Calu3 (cell line): ENCODE measurements at regions not wholly inside any gene's neighbourhood (a gene's known extent, or its start where the extent isn't known, plus 50 kb on each side); places are given as distances from the start of the nearest gene placed in this dataset.

Experiments
- BruUV-seq: library from RNA; stranded (reverse); fragments of 400-500 nt; replicated peaks from 2 replicates; lab custom pipeline; 2021; lab: Mats Ljungman, UMichigan
- CTCF ChIA-PET: fragments of 300-600 bp; sonication (Branson Sonifier 250); formaldehyde crosslinking; loops from one replicate; lab custom pipeline; 2022; ENCODE audit warnings: antibody characterized with exemption; lab: Charles Lee
- DNase-seq: peaks from one replicate; pipeline ENCODE4 v3.0.0; 2022
- H3K27ac Mint-ChIP-seq: one replicate; pipeline ENCODE4 v1.8.0; 2022; ENCODE audit warnings: mixed read lengths; ENCODE audit not compliant: unreplicated experiment
- H3K27me3 Mint-ChIP-seq: one replicate; pipeline ENCODE4 v1.8.0; 2022; ENCODE audit warnings: mixed read lengths; ENCODE audit not compliant: unreplicated experiment
- H3K36me3 Mint-ChIP-seq: one replicate; pipeline ENCODE4 v1.8.0; 2022; ENCODE audit warnings: mild to moderate bottlenecking, moderate library complexity, mixed read lengths; ENCODE audit not compliant: insufficient read depth, unreplicated experiment
- H3K4me1 Mint-ChIP-seq: one replicate; pipeline ENCODE4 v1.8.0; 2022; ENCODE audit warnings: mild to moderate bottlenecking, low read depth, mixed read lengths; ENCODE audit not compliant: unreplicated experiment
- H3K4me3 Mint-ChIP-seq: one replicate; pipeline ENCODE4 v1.8.0; 2022; ENCODE audit warnings: mild to moderate bottlenecking, low read depth, moderate library complexity, mixed read lengths; ENCODE audit not compliant: unreplicated experiment
- H3K9me3 Mint-ChIP-seq: one replicate; pipeline ENCODE4 v1.8.0; 2022; ENCODE audit warnings: low read depth, mixed read lengths; ENCODE audit not compliant: unreplicated experiment
- intact Hi-C: fragments of 100-400 bp; cut with micrococcal nuclease; formaldehyde crosslinking; loops from one replicate; pipeline ENCODE4 v1.10.0; 2022; ENCODE audit not compliant: unreplicated experiment
- TF ChIP-seq, protein P1 (sequence below): fragments of 200-600 bp; IDR thresholded peaks from one replicate; pipeline ENCODE4 v1.8.0; 2022; ENCODE audit warnings: antibody characterized with exemption; ENCODE audit not compliant: unreplicated experiment

DNA sequence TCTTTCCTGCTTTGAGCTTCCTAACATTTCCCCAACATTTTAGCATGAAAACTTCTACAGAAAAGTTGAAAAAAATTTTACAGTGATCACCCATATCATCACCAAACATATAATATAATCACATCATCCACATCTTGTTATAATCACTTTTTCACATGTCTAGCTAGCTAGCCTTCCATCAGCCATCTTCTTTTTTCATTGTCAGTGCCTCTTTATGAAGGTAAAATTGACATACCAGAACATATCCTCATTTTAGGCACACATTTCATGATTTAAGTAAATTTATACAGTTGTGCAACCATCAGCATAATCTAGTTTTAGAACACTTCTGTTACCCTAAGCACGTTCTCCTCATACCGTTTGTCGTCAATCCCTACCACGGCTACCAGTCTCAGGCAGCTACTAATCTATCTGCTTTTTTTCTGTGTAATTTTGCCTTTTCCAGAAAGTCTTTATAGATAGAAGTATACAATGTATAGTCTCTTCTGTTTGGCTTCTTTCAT is 73.7 kb downstream of the VEGFA start:
- no peak overlapping the region for H3K4me3 Mint-ChIP-seq
- no peak overlapping the region for H3K27ac Mint-ChIP-seq
- no peaks in the 10 kb centered on the region for H3K27me3 Mint-ChIP-seq
- H3K36me3 Mint-ChIP-seq: no peaks in the 10 kb centered on the region
- CTCF ChIA-PET: interaction anchor here (0.7 to 1.1 kb wide), 2 partner anchors 12 to 19 kb away, joined by 3 to 4 read pairs; no protein-coding TSS in a partner anchor
- intact Hi-C loops: no loop called here
- peaks cover 21% of the 10 kb centered on the region for H3K4me1 Mint-ChIP-seq
- TF ChIP-seq, protein P1, sequence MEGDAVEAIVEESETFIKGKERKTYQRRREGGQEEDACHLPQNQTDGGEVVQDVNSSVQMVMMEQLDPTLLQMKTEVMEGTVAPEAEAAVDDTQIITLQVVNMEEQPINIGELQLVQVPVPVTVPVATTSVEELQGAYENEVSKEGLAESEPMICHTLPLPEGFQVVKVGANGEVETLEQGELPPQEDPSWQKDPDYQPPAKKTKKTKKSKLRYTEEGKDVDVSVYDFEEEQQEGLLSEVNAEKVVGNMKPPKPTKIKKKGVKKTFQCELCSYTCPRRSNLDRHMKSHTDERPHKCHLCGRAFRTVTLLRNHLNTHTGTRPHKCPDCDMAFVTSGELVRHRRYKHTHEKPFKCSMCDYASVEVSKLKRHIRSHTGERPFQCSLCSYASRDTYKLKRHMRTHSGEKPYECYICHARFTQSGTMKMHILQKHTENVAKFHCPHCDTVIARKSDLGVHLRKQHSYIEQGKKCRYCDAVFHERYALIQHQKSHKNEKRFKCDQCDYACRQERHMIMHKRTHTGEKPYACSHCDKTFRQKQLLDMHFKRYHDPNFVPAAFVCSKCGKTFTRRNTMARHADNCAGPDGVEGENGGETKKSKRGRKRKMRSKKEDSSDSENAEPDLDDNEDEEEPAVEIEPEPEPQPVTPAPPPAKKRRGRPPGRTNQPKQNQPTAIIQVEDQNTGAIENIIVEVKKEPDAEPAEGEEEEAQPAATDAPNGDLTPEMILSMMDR: no peak
- no peak for DNase-seq
- BruUV-seq: no TSS peak
- no peaks in the 10 kb centered on the region for H3K9me3 Mint-ChIP-seq

DNA sequence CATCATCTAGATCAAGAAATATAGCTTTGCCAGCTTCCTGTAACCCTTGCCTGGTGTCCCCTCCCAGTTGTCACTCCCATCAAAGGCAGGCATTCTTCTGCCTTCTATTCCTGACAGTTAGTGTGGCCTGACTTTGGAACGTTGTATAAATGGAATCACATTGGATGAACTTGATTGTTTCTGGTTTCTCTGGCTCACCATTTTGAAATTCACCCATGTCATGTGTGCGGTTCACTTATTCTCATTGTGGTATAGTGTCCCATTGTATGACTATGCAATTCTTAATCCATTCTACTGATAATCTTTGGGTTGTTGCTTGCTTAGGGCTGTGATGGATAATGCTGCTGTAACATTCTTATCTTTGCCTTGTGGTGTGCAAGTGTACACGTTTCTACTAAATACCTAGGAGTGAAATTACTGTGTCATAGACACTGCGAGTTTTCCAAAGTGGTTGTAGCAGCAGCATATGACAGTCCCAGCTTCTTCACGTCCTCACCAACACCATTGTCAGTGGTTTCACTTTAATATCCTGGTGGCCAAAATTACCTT is 73.2 kb downstream of the VEGFA start:
- H3K36me3 Mint-ChIP-seq: peaks cover 4% of the 10 kb centered on the region
- H3K27me3 Mint-ChIP-seq: no peaks in the 10 kb centered on the region
- DNase-seq: no peak
- no TSS peak for BruUV-seq
- H3K27ac Mint-ChIP-seq: no peak overlapping the region
- CTCF ChIA-PET: interaction anchor here (0.6 to 1.1 kb wide), 5 partner anchors 13 to 176 kb away, joined by 3 to 6 read pairs (median 4); no protein-coding TSS in a partner anchor
- no peaks in the 10 kb centered on the region for H3K9me3 Mint-ChIP-seq
- H3K4me1 Mint-ChIP-seq: peaks cover 26% of the 10 kb centered on the region
- TF ChIP-seq, protein P1: no peak
- intact Hi-C loops: no loop called here
- no peak overlapping the region for H3K4me3 Mint-ChIP-seq

DNA sequence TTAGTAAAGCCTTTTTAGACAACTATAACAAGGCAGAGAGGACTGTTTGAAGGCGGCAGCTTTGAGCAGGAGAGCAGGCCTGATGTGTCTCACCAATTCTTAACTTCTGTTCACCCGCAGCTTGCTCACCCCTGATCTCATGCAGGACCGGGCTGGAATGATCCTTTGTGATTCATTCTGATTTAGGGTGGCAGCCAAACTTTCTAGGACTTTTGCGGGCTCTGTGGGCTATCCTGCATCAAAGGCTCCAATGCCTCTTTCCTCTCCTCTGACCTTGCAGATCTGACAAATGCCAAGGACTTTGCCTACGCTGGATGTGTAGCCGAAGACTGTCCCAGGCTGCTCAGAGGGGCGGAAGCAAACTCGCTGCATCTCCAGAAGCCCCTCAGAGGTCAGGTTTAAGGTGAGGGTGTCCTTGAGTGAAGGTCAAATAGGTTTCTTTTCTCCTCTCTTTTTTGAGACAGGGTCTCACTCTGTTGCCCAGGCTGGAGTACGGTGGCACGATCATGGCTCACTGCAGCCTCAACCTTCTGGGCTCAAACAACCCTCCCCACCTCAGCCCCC is 72.3 kb downstream of the VEGFA start:
- TF ChIP-seq, protein P1: no peak
- intact Hi-C loops: no loop called here
- no peaks in the 10 kb centered on the region for H3K9me3 Mint-ChIP-seq
- H3K4me3 Mint-ChIP-seq: no peak overlapping the region
- peaks cover 35% of the 10 kb centered on the region for H3K4me1 Mint-ChIP-seq
- no peak overlapping the region for H3K27ac Mint-ChIP-seq
- H3K27me3 Mint-ChIP-seq: no peaks in the 10 kb centered on the region
- BruUV-seq: no TSS peak
- CTCF ChIA-PET: interaction anchor here (0.6 to 1.0 kb wide), 2 partner anchors 18 to 176 kb away, joined by 3 to 6 read pairs; no protein-coding TSS in a partner anchor
- DNase-seq: no peak
- peaks cover 7% of the 10 kb centered on the region for H3K36me3 Mint-ChIP-seq

DNA sequence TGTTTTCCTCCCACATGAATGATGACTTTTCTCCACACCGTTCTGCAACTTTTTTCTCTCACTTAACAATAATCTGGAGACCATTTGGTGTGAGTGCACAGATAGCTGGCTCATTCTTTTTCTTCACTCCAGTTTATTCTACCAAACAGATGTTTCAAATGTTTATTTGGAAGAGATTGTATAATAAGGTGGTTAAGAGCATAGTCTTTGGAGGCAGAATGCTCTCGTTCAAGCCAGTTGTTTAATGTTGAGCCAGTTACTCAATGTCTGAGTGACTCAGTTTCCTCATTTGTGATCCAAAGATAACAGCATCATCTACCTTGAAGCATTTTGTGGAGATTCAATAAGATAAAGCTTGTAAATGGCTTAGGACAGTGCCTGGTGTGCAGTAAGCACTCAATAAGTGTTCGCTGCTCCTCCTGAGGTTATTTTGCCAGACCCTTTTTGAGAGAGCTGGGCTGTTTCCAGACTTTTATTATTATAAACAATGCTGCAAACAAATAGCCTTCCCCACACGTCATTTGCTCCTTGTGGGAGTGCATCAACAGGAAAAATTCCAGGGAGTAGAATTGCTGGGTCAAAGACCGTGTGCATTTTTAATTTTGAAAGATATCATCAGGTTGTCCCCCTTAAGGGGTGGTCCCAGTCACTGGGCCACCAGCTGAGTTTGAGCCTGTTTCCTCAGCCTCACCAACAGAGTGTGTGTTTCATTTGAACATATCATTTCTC is 70.6 kb downstream of the VEGFA start:
- intact Hi-C loops: no loop called here
- no TSS peak for BruUV-seq
- Mint-ChIP-seq H3K4me3 (no peak overlapping the region), H3K27me3 (no peaks in the 10 kb centered on the region), H3K4me1 (peaks cover 52% of the 10 kb centered on the region), H3K27ac (no peak overlapping the region), H3K9me3 (no peaks in the 10 kb centered on the region), H3K36me3 (peaks cover 7% of the 10 kb centered on the region)
- CTCF ChIA-PET: interaction anchor here (1.4 kb wide), 1 partner anchor 66 kb away, joined by 5 read pairs; no protein-coding TSS in a partner anchor
- no peak for DNase-seq
- TF ChIP-seq, protein P1: no peak
